ENCODE measurements at regions not wholly inside any gene's neighbourhood (a gene's known extent, or its start where the extent isn't known, plus 50 kb on each side); places are given as distances from the start of the nearest gene placed in this dataset.

- no peak overlapping the region for H3K4me3 ChIP-seq
- ChIA-PET POLR2A (no interaction called here), CTCF (interaction anchor here (0.8 to 1.3 kb wide), 4 partner anchors 9 to 132 kb away, joined by 3 to 4 read pairs (median 4); no protein-coding TSS in a partner anchor)
- DNase-seq (ENCODE audit: low read depth in 1 of 2, low spot score in 1 of 2) (no peak), FAIRE-seq (no peak), ATAC-seq (no peak)
- H3K9me3 ChIP-seq = no peaks in the 10 kb centered on the region
- H3K4me2 ChIP-seq = no peak overlapping the region
- H3K27ac ChIP-seq = no peak overlapping the region
- no peaks in the 10 kb centered on the region for H3K4me1 ChIP-seq
- WGBS (ENCODE audit: missing lambda C conversion rate) = 51% methylated on average over 2 of the region's 2 CpGs
- TF ChIP-seq HOXB13 (CRISPR knock-in tag; IDR thresholded peaks at IDR 0.05; ENCODE audit: low read depth) = no peak
- TF ChIP-seq TP53 (CRISPR knock-in tag; IDR thresholded peaks at IDR 0.05) = no peak
- TF ChIP-seq TFCP2L1 (CRISPR knock-in tag; IDR thresholded peaks at IDR 0.05) = no peak
- no peak for TF ChIP-seq POLR2A (IDR thresholded peaks at IDR 0.05; ENCODE audit: low read length)
- no peak for TF ChIP-seq KDM5A (IDR thresholded peaks at IDR 0.05)
- TF ChIP-seq ATOH8 (CRISPR knock-in tag; IDR thresholded peaks at IDR 0.05; ENCODE audit: low read depth) = no peak
- no peak for TF ChIP-seq ELK1 (IDR thresholded peaks at IDR 0.05; ENCODE audit: low read depth, low read length)
- TF ChIP-seq, protein P1, sequence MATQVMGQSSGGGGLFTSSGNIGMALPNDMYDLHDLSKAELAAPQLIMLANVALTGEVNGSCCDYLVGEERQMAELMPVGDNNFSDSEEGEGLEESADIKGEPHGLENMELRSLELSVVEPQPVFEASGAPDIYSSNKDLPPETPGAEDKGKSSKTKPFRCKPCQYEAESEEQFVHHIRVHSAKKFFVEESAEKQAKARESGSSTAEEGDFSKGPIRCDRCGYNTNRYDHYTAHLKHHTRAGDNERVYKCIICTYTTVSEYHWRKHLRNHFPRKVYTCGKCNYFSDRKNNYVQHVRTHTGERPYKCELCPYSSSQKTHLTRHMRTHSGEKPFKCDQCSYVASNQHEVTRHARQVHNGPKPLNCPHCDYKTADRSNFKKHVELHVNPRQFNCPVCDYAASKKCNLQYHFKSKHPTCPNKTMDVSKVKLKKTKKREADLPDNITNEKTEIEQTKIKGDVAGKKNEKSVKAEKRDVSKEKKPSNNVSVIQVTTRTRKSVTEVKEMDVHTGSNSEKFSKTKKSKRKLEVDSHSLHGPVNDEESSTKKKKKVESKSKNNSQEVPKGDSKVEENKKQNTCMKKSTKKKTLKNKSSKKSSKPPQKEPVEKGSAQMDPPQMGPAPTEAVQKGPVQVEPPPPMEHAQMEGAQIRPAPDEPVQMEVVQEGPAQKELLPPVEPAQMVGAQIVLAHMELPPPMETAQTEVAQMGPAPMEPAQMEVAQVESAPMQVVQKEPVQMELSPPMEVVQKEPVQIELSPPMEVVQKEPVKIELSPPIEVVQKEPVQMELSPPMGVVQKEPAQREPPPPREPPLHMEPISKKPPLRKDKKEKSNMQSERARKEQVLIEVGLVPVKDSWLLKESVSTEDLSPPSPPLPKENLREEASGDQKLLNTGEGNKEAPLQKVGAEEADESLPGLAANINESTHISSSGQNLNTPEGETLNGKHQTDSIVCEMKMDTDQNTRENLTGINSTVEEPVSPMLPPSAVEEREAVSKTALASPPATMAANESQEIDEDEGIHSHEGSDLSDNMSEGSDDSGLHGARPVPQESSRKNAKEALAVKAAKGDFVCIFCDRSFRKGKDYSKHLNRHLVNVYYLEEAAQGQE (IDR thresholded peaks at IDR 0.05) = no peak
Measured at GRCh38 chr5:33370466-33370859, 70.3 kb upstream of the TARS1 start.

- TF ChIP-seq NFE2L2 (conservative IDR thresholded peaks at IDR 0.05; ENCODE audit: low read length) = no peak
- TF ChIP-seq FOSL2 (IDR thresholded peaks at IDR 0.05) = no peak
- no peak for TF ChIP-seq FOSL2 (CRISPR knock-in tag; IDR thresholded peaks at IDR 0.05)
- no peak for TF ChIP-seq EHF (CRISPR knock-in tag; IDR thresholded peaks at IDR 0.05)
- TF ChIP-seq MAFK (IDR thresholded peaks at IDR 0.05; ENCODE audit: partially characterized antibody) = no peak
- TF ChIP-seq MYC (IDR thresholded peaks at IDR 0.05; ENCODE audit: borderline replicate concordance, low read length) = no peak
- TF ChIP-seq BCL3 (IDR thresholded peaks at IDR 0.05) = no peak
- TF ChIP-seq HES2 (IDR thresholded peaks at IDR 0.05) = no peak
- no peak for TF ChIP-seq CHD4 (IDR thresholded peaks at IDR 0.05; ENCODE audit: borderline replicate concordance)
- TF ChIP-seq, protein P1 (IDR thresholded peaks at IDR 0.05) = no peak
- TF ChIP-seq, protein P2, sequence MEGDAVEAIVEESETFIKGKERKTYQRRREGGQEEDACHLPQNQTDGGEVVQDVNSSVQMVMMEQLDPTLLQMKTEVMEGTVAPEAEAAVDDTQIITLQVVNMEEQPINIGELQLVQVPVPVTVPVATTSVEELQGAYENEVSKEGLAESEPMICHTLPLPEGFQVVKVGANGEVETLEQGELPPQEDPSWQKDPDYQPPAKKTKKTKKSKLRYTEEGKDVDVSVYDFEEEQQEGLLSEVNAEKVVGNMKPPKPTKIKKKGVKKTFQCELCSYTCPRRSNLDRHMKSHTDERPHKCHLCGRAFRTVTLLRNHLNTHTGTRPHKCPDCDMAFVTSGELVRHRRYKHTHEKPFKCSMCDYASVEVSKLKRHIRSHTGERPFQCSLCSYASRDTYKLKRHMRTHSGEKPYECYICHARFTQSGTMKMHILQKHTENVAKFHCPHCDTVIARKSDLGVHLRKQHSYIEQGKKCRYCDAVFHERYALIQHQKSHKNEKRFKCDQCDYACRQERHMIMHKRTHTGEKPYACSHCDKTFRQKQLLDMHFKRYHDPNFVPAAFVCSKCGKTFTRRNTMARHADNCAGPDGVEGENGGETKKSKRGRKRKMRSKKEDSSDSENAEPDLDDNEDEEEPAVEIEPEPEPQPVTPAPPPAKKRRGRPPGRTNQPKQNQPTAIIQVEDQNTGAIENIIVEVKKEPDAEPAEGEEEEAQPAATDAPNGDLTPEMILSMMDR (IDR thresholded peaks at IDR 0.05) = no peak
- no peak for TF ChIP-seq POLR2AphosphoS2 (conservative IDR thresholded peaks at IDR 0.05; ENCODE audit: low read length)
- TF ChIP-seq TP53 (CRISPR knock-in tag; IDR thresholded peaks at IDR 0.05) = no peak
- no peak for TF ChIP-seq HOXB5 (CRISPR knock-in tag; IDR thresholded peaks at IDR 0.05)
- no peak for TF ChIP-seq ZSCAN20 (CRISPR knock-in tag; IDR thresholded peaks at IDR 0.05)
- TF ChIP-seq NPAS2 (CRISPR knock-in tag; IDR thresholded peaks at IDR 0.05; ENCODE audit: borderline replicate concordance) = no peak
- no peak for TF ChIP-seq HOXA7 (CRISPR knock-in tag; IDR thresholded peaks at IDR 0.05)
- no peak for TF ChIP-seq RFX5 (IDR thresholded peaks at IDR 0.05)
- DNase-seq (ENCODE audit: low read depth in 1 of 2, low spot score in 1 of 2) (no peak), ATAC-seq (no peak), FAIRE-seq (no peak)
- ChIA-PET POLR2A (no interaction called here), CTCF (interaction anchor here (1.3 kb wide), 1 partner anchor 10 kb away, joined by 4 read pairs; no protein-coding TSS in a partner anchor)
- no peak overlapping the region for H3K4me2 ChIP-seq
- no peak overlapping the region for H3K27ac ChIP-seq
- H3K4me1 ChIP-seq = no peaks in the 10 kb centered on the region
- WGBS (ENCODE audit: missing lambda C conversion rate) = 72% methylated on average over 1 of the region's 1 CpG
- H3K4me3 ChIP-seq = no peak overlapping the region
- H3K9me3 ChIP-seq = no peaks in the 10 kb centered on the region
Measured at GRCh38 chr5:33371660-33372059, 69.1 kb upstream of the TARS1 start.

Data from A549 (cell line).